ENCODE measurements at regions not wholly inside any gene's neighbourhood (a gene's known extent, or its start where the extent isn't known, plus 50 kb on each side); places are given as distances from the start of the nearest gene placed in this dataset.

GRCh38 chr13:80093888-80094287 lies 247.0 kb downstream of the SPRY2 start (continued):
- no peak for TF ChIP-seq ZNF462 (CRISPR knock-in tag; IDR thresholded peaks at IDR 0.05)
- TF ChIP-seq JUNB (IDR thresholded peaks at IDR 0.05; ENCODE audit: unreplicated experiment): no peak
- no peak for TF ChIP-seq EZH2 (IDR thresholded peaks at IDR 0.05; ENCODE audit: low read depth, unreplicated experiment)
- TF ChIP-seq POLR2AphosphoS5 (IDR thresholded peaks at IDR 0.05; ENCODE audit: low read depth): no peak
- no peak for TF ChIP-seq ETS1 (IDR thresholded peaks at IDR 0.05)
- no peak for TF ChIP-seq CREB1 (CRISPR knock-in tag; IDR thresholded peaks at IDR 0.05; ENCODE audit: low read depth)
- TF ChIP-seq ZNF114 (CRISPR knock-in tag; IDR thresholded peaks at IDR 0.05): no peak

- no peak overlapping the region for H3K27ac ChIP-seq (ENCODE audit: low read depth)
- no peak overlapping the region for H3K4me3 ChIP-seq
- Mint-ChIP-seq H3K4me3 (no peak overlapping the region), H3K36me3 (ENCODE audit: low read depth) (no peaks in the 10 kb centered on the region), H3K27me3 (ENCODE audit: insufficient read depth, low read depth, poor library complexity) (peaks cover 2% of the 10 kb centered on the region), H3K9me3 (no peaks in the 10 kb centered on the region), H3K27ac (no peak overlapping the region), H3K4me1 (peaks cover 20% of the 10 kb centered on the region)
- no peaks in the 10 kb centered on the region for H3K27me3 ChIP-seq (ENCODE audit: insufficient read depth)
- H4K20me1 ChIP-seq (replicated peaks; ENCODE audit: insufficient read depth): no peaks in the 10 kb centered on the region
- H3K9me2 ChIP-seq (ENCODE audit: insufficient read depth): 0 out of 2 replicates have a peak, but pooled peaks cover 8% of the 10 kb centered on the region
- H3K79me2 ChIP-seq (replicated peaks; ENCODE audit: insufficient read depth): no peaks in the 10 kb centered on the region
- ATAC-seq (no peak), DNase-seq (ENCODE audit: low spot score) (no peak)
- H3K36me3 ChIP-seq (ENCODE audit: insufficient read depth): no peaks in the 10 kb centered on the region
- peaks cover 12% of the 10 kb centered on the region for H3K4me1 ChIP-seq (ENCODE audit: insufficient read depth)
- no peaks in the 10 kb centered on the region for H3F3A ChIP-seq (replicated peaks; ENCODE audit: low read depth)
- H2AFZ ChIP-seq: 0 out of 2 replicates have a peak overlapping the region, but pooled peaks have one; percentile 30
- H3K4me2 ChIP-seq: no peak overlapping the region
- TF ChIP-seq NANOG (IDR thresholded peaks at IDR 0.05; ENCODE audit: borderline replicate concordance) (no peak), EZH2phosphoT487 (IDR thresholded peaks at IDR 0.05; ENCODE audit: unreplicated experiment) (no peak), CTCF (conservative IDR thresholded peaks at IDR 0.05; ENCODE audit: low read depth in 2 of 2) (no peak), ZNF331 (CRISPR knock-in tag; IDR thresholded peaks at IDR 0.05; ENCODE audit: low read depth) (no peak), POLR2AphosphoS5 (IDR thresholded peaks at IDR 0.05; ENCODE audit: low read depth) (no peak), STAT1 (IDR thresholded peaks at IDR 0.05; ENCODE audit: unreplicated experiment) (no peak), EZH2 (IDR thresholded peaks at IDR 0.05; ENCODE audit: low read depth, unreplicated experiment) (no peak), JUNB (IDR thresholded peaks at IDR 0.05; ENCODE audit: unreplicated experiment) (no peak), ETS1 (IDR thresholded peaks at IDR 0.05) (no peak)
These were observed 254.6 kb downstream of the SPRY2 start for GRCh38 chr13:80086304-80086721.

Data from GM23338 (cell line).